HG02973 (cell line): ENCODE measurements at regions not wholly inside any gene's neighbourhood (a gene's known extent, or its start where the extent isn't known, plus 50 kb on each side); places are given as distances from the start of the nearest gene placed in this dataset.
A peak's percentile ranks its signal among the peaks of the same experiment; 100 is the strongest.
"Not testable (repeated sequence)": the region's sequence is repeated elsewhere in the genome, so short reads cannot be mapped to it uniquely, and the experiment has no call there.

Experiments
- ATAC-seq: cut with Tn5 transposase; IDR thresholded peaks from one replicate; pipeline ENCODE4 v1.9.1; 2021; ENCODE audit warnings: moderate library complexity; ENCODE audit not compliant: unreplicated experiment

GRCh38 chr4:59689149-59689548 is 1511.0 kb upstream of the ADGRL3 start:
- no peak for ATAC-seq

DNA sequence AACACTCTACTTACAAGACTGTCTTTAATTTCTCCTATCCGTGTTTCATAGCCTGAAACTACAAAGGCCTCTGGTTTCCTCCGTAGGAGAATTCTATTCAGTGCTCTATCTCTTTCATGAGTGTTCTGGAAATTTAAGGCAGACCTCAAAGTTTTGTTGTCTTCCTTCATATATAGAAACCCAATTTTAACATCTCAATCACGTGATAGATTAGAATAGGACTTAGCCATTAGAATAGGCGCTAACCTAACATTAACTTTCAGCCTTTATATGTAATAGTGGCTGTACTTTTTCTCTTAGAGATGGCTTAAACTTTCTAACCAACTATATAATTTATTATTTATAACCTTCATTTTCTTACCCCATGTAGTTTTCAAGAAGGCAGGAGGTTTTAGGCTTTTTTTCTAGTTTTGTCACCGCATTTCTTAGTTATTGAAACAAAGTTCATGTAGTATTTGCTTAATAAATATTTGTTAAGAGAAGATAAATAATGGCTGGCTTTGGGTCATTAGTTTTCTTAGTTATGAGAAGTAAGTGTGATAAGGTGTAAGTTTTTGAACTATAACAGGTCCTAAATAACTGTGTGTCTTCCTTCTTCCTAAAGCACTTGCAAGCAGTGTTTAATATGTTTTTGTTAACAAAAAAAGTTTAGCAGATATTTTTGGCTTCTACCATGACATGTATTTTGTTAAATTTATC is 1504.6 kb upstream of the ADGRL3 start:
- no peak for ATAC-seq

- no peak for ATAC-seq
These were observed 1502.1 kb upstream of the ADGRL3 start for GRCh38 chr4:59698041-59698440.

DNA sequence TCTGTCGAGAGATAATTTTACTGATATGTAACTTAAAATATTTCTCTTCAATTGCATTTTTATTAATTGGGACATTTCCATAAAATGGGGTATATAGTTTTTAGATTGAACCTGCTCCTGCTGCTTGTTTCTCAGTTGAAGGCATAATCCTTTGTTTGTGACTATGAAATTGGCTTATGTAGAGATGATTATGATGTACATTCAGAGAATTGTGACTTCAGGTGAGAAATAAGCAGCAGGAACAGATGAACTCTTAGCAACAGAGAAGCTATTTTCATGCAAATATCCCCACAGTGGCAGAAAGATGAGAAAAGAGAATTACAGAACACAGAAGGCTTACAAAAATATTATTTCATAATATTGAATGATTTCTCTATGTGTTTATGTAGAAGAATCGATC is 1499.5 kb upstream of the ADGRL3 start:
- ATAC-seq, result no peak

DNA sequence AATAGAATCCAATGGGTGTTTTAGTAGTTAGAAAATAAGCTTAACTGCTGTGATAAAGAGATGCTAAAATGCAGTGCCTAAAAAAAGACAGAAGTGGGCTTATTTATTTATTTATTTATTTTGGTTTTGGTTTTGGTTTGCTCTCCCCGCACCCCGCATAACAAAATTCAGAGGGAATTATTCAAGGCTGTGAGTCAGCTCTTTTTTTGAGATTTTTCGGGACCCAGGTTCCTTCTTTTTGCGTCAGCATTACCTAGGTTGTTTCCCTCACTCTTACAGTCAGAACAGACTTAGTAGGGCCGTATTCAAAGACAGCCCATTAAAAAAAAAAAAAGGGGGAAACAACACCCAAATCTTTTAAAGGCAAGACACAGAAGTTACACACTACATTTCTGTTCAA is 1495.5 kb upstream of the ADGRL3 start:
- no peak for ATAC-seq

GRCh38 chr4:59712470-59712869 is 1487.7 kb upstream of the ADGRL3 start:
- ATAC-seq, result no peak

GRCh38 chr4:59724286-59724685 is 1475.8 kb upstream of the ADGRL3 start:
- ATAC-seq, result not testable (repeated sequence)

DNA sequence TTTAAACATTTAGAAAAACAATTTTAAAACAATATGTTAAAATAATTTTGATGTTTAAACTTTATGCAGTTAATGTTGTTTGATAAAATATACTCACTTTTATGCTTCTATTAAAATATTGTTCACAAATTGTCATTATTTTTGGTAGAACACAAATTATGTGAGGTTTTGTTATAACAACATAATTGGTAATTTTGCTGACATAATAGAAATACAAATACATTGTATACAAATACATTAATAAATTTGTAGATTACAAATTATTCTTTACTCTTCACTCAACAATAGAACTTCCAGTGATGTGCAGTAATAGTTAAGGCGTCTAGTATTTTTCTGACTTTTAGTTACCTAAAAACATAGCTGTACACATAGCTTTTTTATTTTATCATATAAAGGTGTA is 1472.4 kb upstream of the ADGRL3 start:
- no peak for ATAC-seq

GRCh38 chr4:59728496-59728895 is 1471.6 kb upstream of the ADGRL3 start:
- ATAC-seq, result no peak

DNA sequence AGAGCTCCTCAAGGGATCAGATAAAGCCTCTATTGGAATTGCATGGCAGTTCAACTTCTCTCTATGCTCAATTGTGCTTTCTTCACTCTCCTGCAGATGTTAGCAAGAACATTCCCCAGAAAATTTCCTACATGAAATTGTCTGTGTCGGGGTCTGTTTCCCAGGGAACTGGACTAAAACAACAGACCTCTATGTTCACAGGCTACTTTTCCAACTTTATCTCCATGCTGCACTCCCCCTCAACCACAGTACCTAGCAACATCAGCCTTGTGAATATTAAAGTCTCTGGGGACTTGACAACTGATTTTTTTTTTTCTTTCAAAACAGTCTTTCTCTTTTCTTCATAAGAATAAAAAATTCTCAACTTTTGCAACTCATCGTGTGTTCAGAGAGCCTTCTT is 1470.8 kb upstream of the ADGRL3 start:
- no peak for ATAC-seq

GRCh38 chr4:59748433-59748832 is 1451.7 kb upstream of the ADGRL3 start:
- ATAC-seq, result no peak

GRCh38 chr4:59759082-59759825 is 1440.9 kb upstream of the ADGRL3 start:
- ATAC-seq, result no peak

DNA sequence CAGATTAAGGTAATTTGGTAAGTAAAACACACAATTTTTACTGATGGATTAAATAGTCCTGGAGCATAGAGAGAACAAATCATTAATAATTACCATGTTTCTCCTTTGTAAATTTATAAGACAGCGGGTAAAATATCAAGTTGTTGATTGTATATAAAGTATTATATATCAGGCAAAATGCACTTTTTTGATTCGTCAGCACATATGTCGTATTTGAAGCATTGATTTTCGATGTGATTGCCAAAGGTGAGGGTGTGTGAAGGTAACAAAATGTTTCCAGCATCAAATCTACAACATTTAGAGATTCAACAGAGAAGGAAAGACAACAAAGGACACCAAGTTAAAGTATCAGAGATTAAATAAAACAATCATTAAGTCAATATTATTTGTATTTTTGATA is 1437.8 kb upstream of the ADGRL3 start:
- ATAC-seq, result no peak

DNA sequence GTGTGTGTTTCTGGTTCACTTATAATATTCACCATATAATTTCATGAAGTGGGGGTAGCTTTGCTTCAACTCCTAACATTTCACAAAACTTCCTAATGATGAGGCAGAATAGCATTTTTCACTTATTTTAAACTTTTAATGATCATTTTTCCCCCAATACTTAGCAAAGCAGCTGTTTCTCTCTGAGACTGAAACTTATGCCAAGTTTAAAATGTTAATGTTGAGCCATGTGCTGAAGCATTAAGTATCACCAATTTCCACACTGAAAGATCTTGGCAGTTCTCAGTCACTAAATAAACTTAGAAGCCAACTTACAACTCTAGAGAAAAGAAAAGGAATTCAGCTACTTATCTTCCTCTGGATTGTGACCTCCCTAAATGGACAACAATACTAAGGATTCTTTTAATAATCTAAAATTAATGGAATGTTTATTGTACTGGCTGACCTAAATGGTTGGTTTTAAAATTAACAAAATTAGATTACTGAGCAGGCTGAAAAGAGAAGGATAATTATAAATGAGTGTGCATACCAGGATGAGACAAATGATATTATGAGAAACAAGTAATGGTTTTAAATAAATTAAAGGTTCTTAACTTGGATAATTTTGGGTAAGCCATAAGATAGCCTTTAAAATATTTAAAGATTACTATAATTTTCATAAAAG is 1429.4 kb upstream of the ADGRL3 start:
- ATAC-seq, result no peak

- no peak for ATAC-seq
These were observed 1427.4 kb upstream of the ADGRL3 start for GRCh38 chr4:59772641-59773139.

- not testable (repeated sequence) for ATAC-seq
These were observed 1419.9 kb upstream of the ADGRL3 start for GRCh38 chr4:59780271-59780670.

DNA sequence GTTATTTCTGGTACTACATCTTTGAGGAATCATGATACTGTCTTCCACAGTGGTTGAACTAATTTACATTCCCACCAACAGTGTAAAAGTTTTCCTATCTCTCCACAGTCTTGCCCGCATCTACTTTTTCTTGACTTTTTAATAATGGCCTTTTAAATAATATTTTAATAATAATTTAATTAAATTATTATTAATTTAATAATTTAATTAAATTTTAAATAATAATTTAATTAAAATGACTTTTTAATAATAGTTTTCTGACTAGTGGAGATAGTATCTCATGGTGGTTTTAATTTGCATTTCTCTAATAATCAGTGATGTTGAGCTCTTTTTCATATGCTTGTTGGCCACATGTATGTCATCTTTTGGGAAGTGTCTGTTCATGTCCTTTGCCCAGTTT is 1395.0 kb upstream of the ADGRL3 start:
- ATAC-seq, result no peak

DNA sequence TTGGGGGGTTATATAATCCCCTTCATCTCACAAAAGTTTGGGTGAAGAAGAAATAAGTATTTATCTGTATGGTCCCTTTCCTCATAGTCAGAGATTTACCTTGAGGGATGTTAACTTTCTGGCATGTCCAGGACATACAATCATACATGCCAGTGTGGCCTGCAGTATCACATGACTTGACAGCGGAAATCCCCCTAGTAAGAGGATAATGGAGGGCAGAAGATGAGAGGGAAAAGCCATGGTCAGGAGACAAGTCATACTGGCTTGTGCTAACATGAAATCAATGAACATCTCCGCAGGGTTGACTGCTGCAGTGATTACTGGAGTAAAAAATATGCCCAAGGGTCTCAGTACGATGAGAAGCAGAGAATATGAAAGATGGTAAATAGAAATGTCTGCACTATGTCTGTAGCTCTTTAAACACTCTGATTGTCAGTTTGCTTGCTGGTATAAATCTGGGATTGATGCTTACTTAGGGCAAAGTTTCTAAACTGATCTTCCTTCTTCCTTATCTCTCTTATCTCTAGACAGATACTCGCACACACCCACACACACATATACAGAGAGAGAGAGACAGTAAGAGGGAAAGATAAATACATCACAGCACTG is 1385.6 kb upstream of the ADGRL3 start:
- no peak for ATAC-seq

GRCh38 chr4:59818656-59819055 is 1381.5 kb upstream of the ADGRL3 start:
- peak; percentile 67 for ATAC-seq

GRCh38 chr4:59823311-59823710 is 1376.8 kb upstream of the ADGRL3 start:
- ATAC-seq, result no peak

DNA sequence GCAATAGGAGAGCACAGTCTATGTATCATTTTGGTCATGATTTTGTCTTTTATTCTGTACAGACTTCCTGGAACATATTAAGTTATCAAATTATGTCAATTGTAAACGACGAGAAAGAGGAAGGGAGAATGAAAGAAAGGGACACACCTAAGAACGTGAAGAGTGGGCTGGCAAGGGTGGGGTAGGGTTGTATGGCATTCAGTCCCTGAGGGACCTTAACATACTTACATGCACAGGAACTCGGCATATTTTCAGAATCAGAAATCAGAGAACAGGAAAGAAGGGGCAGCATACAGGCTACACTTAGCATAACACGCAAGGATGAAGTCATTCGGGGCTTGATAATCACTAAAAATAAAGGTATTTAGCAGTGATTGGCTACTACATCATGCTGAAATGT is 1375.0 kb upstream of the ADGRL3 start:
- no peak for ATAC-seq
